Activated naive CD4-positive, alpha-beta T cell treated with anti-CD3 and anti-CD28 coated beads for 36 hours (primary cell): ENCODE measurements at regions not wholly inside any gene's neighbourhood (a gene's known extent, or its start where the extent isn't known, plus 50 kb on each side); places are given as distances from the start of the nearest gene placed in this dataset.

ENCODE experiments used
- CTCF ChIA-PET: fragments of 350-600 bp; sonication (Branson Sonifier 250); formaldehyde crosslinking; loops from one replicate; lab custom pipeline; 2021; ENCODE audit warnings: antibody characterized with exemption; lab: Charles Lee
- DNase-seq: peaks from one replicate; pipeline ENCODE4 v3.0.0-alpha.2; 2020
- H3K27ac Mint-ChIP-seq: one replicate; pipeline ENCODE4 v1.8.0; 2021; ENCODE audit warnings: mild to moderate bottlenecking, mixed read lengths
- H3K27me3 Mint-ChIP-seq: one replicate; pipeline ENCODE4 v1.8.0; 2021; ENCODE audit warnings: low read depth, mixed read lengths
- H3K36me3 Mint-ChIP-seq: one replicate; pipeline ENCODE4 v1.8.0; 2021; ENCODE audit warnings: low read depth, mixed read lengths
- H3K4me1 Mint-ChIP-seq: one replicate; pipeline ENCODE4 v1.8.0; 2021; ENCODE audit warnings: low read depth, mixed read lengths
- H3K4me3 Mint-ChIP-seq: one replicate; pipeline ENCODE4 v1.8.0; 2021; ENCODE audit warnings: mild to moderate bottlenecking, moderate library complexity, mixed read lengths
- H3K9me3 Mint-ChIP-seq: one replicate; pipeline ENCODE4 v1.8.0; 2021; ENCODE audit warnings: mixed read lengths
- intact Hi-C: fragments of 100-400 bp; cut with micrococcal nuclease; formaldehyde crosslinking; loops from one replicate; pipeline ENCODE4 v1.15.1; 2023

DNA sequence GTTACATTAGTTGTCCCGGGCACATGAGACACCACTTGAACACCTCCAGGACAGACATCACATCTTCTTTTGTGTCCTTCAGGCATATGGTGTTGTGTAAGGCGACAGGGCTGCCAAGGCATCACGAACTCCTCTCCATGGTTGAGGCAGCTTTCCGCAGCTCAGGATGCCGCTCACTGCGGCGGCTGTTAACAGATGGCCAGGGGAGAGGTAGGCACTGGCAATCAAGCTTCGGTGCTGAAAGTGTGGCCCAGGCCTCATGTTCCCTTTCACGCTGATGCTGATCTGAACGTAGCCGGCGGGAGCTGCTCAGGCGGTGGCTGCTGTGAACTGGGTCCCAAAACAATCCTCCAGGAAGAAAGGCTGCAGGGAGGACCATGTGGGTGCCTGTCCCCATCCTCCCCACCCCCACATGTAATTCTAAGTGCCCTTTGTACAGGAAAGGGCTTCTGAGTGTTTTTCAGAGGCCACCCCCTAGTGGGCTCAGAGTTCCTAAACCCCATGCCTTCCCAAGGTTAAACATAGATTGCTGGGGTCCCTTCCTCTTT lies 287.1 kb upstream of the AJAP1 start:
- Mint-ChIP-seq H3K36me3 (no peaks in the 10 kb centered on the region), H3K27ac (no peak overlapping the region), H3K4me3 (no peak overlapping the region), H3K9me3 (peaks cover 2% of the 10 kb centered on the region), H3K27me3 (peaks cover 6% of the 10 kb centered on the region), H3K4me1 (no peaks in the 10 kb centered on the region)
- intact Hi-C loops = no loop called here
- no peak for DNase-seq
- CTCF ChIA-PET = no interaction called here

DNA sequence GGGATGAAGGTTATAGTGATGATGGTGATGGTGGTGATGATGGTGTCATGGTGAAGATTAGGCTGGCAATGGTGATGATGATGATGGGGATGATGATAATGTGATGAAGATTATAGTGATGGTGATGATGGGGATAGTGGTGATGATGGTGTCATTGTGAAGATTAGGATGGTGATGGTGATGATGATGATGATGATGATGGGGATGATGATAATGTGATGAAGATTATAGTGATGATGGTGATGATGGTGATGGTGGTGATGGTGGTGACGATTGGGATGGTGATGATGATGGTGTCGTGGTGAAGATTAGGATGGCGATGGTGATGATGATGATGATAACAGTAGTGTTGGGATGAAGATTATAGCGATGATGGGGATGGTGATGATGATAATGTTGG lies 285.1 kb upstream of the AJAP1 start:
- no peak overlapping the region for H3K27ac Mint-ChIP-seq

DNA sequence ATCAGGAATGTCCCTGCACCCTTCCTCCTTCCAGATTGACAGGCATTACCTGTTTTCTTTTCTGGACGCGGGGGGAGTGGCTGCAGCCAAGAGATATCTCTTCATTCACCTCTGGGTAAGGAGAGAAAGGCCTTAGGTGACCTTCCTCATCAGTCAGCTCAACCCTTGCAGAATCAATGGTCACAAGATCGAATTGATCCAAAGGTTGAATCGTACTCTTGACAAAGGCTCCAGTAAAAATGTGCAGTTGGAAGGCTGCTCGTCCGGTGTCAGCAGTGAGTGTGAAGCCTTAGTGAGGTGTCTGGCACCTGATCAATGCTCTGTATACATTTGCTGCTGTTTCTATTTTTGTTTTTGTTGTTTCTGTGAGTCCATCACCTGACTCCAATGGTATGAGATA lies 282.6 kb upstream of the AJAP1 start:
- no peaks in the 10 kb centered on the region for H3K9me3 Mint-ChIP-seq
- H3K4me3 Mint-ChIP-seq = no peak overlapping the region
- intact Hi-C loops = no loop called here
- no peak overlapping the region for H3K27ac Mint-ChIP-seq
- CTCF ChIA-PET = no interaction called here
- peaks cover 3% of the 10 kb centered on the region for H3K27me3 Mint-ChIP-seq
- no peaks in the 10 kb centered on the region for H3K36me3 Mint-ChIP-seq
- DNase-seq = no peak
- no peaks in the 10 kb centered on the region for H3K4me1 Mint-ChIP-seq

More for the DNA sequence above, 285.1 kb upstream of the AJAP1 start:
- intact Hi-C loops = no loop called here
- no peak overlapping the region for H3K4me3 Mint-ChIP-seq
- no peaks in the 10 kb centered on the region for H3K36me3 Mint-ChIP-seq
- H3K9me3 Mint-ChIP-seq = no peaks in the 10 kb centered on the region
- H3K4me1 Mint-ChIP-seq = no peaks in the 10 kb centered on the region
- CTCF ChIA-PET = no interaction called here
- H3K27me3 Mint-ChIP-seq = no peaks in the 10 kb centered on the region
- no peak for DNase-seq

DNA sequence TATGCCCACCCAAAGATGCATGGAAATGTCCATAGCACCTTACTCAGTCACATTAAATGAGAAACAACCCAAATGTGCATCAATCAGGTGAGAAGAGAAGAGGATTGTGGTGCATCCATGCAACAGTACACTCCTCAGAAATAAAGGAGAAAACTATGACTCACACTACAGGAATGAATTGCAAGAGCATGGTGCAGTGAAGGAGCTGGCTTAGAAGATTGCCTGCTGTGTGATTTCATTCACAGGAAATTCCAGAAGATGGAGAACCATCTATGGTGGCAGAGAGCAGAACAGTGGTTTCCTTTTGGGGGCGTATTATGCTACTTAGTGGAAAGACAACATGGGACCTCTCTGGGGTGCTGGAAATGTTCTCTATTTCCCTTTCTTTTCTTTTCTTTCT lies 278.6 kb upstream of the AJAP1 start:
- H3K4me3 Mint-ChIP-seq = no peak overlapping the region

DNA sequence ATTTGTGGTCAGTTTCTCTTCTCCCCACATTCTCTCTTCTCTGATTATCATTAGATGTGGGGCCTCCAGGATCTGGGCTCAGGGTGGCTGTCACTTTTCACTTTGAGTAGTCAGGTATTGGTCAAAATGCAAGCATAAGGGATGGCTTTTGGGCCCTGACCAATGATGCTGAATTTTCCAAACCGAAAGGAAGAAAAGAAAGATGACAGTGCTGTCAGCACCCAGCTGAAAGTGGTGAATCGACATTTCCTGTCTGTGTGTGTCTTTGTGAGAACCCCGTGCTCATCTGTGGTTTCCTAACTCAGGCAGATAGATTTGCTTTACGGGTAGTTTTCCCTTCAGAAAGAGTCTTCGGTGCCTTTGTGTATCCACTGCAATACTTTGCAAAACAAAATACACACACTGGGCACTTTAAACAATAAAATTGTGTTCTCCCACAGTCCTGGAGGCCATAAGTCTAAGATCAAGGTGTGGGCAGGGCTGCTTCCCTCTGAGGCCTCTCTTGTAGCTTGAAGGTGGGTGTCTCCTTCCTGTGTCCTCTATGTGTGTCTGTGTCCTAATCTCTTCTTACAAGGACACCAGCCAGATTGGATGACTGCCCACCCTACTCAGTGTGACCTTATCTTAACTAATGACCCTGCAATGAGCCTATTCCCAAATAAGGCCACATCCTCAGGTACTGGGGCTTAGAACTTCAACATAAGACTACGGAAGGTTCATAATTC lies 274.8 kb upstream of the AJAP1 start:
- Mint-ChIP-seq H3K27ac (no peak overlapping the region), H3K9me3 (peaks cover 16% of the 10 kb centered on the region), H3K27me3 (peaks cover 3% of the 10 kb centered on the region), H3K4me1 (peaks cover 9% of the 10 kb centered on the region), H3K4me3 (no peak overlapping the region), H3K36me3 (no peaks in the 10 kb centered on the region)
- peak; percentile 11 for DNase-seq
- intact Hi-C loops = no loop called here
- CTCF ChIA-PET = no interaction called here

More for the DNA sequence above, 278.6 kb upstream of the AJAP1 start:
- Mint-ChIP-seq H3K9me3 (no peaks in the 10 kb centered on the region), H3K36me3 (no peaks in the 10 kb centered on the region), H3K27ac (no peak overlapping the region), H3K4me1 (peaks cover 9% of the 10 kb centered on the region), H3K27me3 (peaks cover 3% of the 10 kb centered on the region)
- intact Hi-C loops = no loop called here
- no peak for DNase-seq
- CTCF ChIA-PET = no interaction called here

DNA sequence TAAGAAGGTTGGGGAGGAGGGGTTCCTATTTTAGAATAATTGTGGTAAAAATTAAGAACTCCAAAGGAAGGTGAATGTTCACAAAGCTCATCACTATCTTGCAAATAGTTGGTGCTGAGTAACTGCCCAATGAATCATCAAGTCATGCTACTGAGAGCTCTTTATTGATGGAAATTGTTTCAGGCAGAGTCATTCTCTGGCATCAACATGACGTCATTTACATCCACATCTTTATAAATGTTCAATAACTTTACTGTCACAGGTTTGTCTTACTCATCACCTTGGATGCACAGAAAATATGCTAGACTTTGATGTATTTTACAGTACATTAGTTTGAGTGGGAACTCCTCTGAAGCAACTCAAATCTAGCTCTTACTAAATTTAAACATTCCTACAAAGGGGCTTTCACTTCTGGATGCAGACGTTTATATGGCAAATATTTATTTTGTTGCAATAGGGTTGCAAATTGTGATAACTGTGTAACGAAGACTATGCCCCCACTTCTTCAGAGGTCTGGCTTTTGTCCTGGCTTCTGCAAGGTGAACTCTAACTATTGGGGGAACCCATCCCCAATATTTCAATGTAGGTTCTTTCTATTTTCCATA lies 273.7 kb upstream of the AJAP1 start:
- Mint-ChIP-seq H3K36me3 (no peaks in the 10 kb centered on the region), H3K27me3 (peaks cover 2% of the 10 kb centered on the region), H3K27ac (no peak overlapping the region), H3K9me3 (peaks cover 16% of the 10 kb centered on the region), H3K4me3 (no peak overlapping the region), H3K4me1 (peaks cover 9% of the 10 kb centered on the region)
- no peak for DNase-seq
- CTCF ChIA-PET = no interaction called here
- intact Hi-C loops = no loop called here

DNA sequence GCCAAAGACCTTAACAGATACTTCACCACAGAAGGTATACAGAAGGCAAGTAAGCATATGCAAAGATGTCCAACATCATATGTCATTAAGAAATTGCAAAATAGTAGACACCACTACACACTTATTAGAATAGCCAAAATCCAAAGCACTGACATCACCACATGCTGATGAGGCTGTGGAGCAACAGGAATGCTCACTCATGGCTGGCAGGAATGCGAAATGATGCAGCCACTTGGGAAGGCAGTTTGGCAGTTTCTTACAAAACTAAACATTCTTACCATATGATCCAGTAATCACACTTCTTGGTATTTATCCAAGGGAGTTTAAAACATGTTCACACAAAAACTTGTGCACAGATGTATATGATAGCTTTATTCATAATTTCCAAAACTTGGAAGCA lies 261.2 kb upstream of the AJAP1 start:
- intact Hi-C loops = no loop called here
- H3K4me3 Mint-ChIP-seq = no peak overlapping the region
- no peaks in the 10 kb centered on the region for H3K4me1 Mint-ChIP-seq
- no peaks in the 10 kb centered on the region for H3K36me3 Mint-ChIP-seq
- CTCF ChIA-PET = no interaction called here
- no peak for DNase-seq
- peaks cover 14% of the 10 kb centered on the region for H3K27me3 Mint-ChIP-seq
- no peak overlapping the region for H3K27ac Mint-ChIP-seq
- H3K9me3 Mint-ChIP-seq = peaks cover 3% of the 10 kb centered on the region

DNA sequence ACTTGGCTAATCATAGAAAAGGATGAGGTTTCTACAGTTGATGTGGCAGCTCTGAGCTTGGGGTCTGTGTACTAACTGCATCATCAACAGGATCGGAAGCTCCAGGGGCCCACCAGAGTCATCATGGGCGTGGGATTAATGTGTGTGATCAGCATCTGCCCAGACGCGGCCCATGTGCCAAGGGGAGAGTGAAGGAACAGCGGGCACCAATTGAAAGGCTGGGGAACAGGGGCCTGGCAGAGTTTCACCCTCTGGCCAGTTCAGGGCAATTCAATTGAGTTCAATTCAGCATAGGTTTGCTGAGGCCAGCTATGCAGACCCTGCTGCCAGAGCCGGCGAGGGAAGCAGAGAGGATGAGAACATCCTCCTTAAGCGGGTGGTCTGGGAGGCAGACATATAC lies 260.0 kb upstream of the AJAP1 start:
- no peak overlapping the region for H3K4me3 Mint-ChIP-seq
- no peaks in the 10 kb centered on the region for H3K36me3 Mint-ChIP-seq
- CTCF ChIA-PET = no interaction called here
- intact Hi-C loops = no loop called here
- H3K27ac Mint-ChIP-seq = no peak overlapping the region
- DNase-seq = no peak
- H3K4me1 Mint-ChIP-seq = no peaks in the 10 kb centered on the region
- H3K27me3 Mint-ChIP-seq = peaks cover 14% of the 10 kb centered on the region
- peaks cover 3% of the 10 kb centered on the region for H3K9me3 Mint-ChIP-seq

DNA sequence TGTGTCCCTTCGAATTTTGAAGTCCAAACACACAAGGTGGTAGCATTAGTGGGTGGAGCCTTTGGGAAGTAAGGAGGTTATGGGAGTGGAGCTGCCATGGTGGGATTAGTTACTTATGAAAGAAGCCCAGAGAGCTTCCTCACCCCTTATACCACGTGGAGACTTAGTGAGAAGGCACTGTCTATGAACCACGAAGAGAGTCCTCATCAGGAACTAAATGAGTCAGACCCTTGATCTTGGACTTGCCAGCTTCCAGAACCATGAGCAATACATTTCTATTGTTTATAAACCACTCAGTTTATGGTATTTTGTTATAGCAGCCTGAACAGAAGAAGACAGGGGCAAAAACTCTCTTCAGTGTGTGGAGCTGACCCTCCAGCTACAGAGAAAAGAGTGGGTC lies 259.3 kb upstream of the AJAP1 start:
- H3K4me3 Mint-ChIP-seq = no peak overlapping the region
- intact Hi-C loops = no loop called here
- peaks cover 14% of the 10 kb centered on the region for H3K27me3 Mint-ChIP-seq
- no peak overlapping the region for H3K27ac Mint-ChIP-seq
- H3K4me1 Mint-ChIP-seq = no peaks in the 10 kb centered on the region
- CTCF ChIA-PET = no interaction called here
- peaks cover 3% of the 10 kb centered on the region for H3K9me3 Mint-ChIP-seq
- H3K36me3 Mint-ChIP-seq = no peaks in the 10 kb centered on the region
- no peak for DNase-seq

DNA sequence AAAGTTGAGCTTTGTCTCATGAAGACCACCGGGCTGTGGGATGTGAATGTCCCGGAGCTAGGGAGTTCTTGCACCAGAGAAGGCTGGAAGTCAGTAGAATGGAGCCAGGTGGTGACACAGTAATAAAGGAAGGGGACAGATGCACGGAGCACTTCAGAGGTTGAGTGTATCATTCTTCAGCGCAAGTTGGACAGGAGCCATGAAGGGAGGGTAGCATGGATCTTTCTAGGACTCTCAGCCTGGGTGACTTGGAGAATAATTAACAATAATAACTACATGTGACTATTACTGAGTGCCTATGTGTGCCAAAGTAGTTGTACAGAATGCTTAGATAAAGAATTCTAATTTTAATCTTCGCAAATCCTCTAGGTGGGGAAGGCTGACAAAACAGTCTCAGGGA lies 258.7 kb upstream of the AJAP1 start:
- Mint-ChIP-seq H3K4me1 (no peaks in the 10 kb centered on the region), H3K9me3 (peaks cover 3% of the 10 kb centered on the region), H3K27ac (no peak overlapping the region), H3K27me3 (peaks cover 14% of the 10 kb centered on the region), H3K36me3 (no peaks in the 10 kb centered on the region), H3K4me3 (no peak overlapping the region)
- CTCF ChIA-PET = no interaction called here
- intact Hi-C loops = no loop called here
- DNase-seq = no peak

DNA sequence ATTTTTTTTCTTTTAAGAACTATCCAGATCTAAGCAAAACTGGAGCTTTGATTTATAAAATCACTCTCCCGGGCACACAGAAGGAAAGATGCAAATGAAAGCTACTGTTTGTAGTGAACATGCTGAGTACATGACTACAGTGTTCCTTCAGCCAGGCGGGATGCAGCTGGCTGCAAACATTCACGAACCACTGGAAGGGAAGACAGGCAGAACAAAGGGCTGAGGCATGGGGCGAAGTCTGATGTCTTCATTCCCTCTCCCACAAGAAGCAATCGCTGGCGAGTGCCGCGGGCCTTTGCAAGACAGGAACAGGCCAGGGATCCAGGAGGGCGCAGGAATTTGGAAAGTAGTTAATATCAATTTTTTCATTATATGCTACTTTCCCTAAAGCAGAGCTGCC lies 257.9 kb upstream of the AJAP1 start:
- Mint-ChIP-seq H3K4me3 (no peak overlapping the region), H3K9me3 (peaks cover 3% of the 10 kb centered on the region), H3K4me1 (no peaks in the 10 kb centered on the region), H3K27me3 (peaks cover 12% of the 10 kb centered on the region), H3K27ac (no peak overlapping the region), H3K36me3 (no peaks in the 10 kb centered on the region)
- CTCF ChIA-PET = no interaction called here
- intact Hi-C loops = no loop called here
- DNase-seq = no peak

DNA sequence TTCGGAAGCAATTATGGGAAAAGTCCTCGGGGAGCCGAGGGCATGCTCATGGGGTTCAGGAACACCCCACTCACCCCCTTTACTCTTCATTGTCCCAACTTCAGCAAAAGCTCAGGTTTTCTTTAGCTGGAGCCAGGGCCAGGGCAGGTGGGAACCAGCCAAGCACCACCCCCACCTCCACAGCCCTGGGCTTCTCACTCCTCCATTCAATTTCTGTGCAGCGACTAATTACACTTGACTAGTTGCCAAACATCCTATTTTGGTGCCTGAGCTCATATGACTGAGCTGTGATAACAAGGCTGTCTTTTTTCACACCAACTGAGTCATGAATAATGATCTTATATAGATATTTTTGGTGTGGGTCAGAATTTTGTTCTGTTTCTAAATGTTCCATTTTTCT lies 257.2 kb upstream of the AJAP1 start:
- CTCF ChIA-PET = no interaction called here
- H3K9me3 Mint-ChIP-seq = peaks cover 3% of the 10 kb centered on the region

DNA sequence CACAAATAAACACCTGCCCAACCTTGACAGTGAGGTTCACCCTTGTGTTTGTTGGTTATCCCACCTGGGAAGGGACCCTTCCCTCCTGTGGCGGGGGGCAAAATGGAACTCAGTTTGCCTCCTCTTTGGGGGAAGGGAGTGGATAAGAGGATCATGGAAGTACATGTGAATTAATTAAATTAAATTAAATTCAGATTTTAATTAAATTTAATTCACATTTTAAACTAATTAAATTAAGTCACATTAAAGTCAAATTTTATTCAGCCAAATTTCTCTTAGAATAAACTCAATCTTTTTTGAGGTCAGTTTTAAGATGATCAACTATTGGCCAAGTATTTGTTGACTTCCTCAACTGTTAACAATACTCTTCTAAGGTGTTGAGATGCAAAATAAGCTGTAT lies 252.4 kb upstream of the AJAP1 start:
- CTCF ChIA-PET = no interaction called here

More for the DNA sequence above, 257.2 kb upstream of the AJAP1 start:
- no peak for DNase-seq
- intact Hi-C loops = no loop called here
- no peaks in the 10 kb centered on the region for H3K36me3 Mint-ChIP-seq
- H3K27ac Mint-ChIP-seq = no peak overlapping the region
- no peak overlapping the region for H3K4me3 Mint-ChIP-seq
- H3K27me3 Mint-ChIP-seq = peaks cover 9% of the 10 kb centered on the region
- no peaks in the 10 kb centered on the region for H3K4me1 Mint-ChIP-seq

More for the DNA sequence above, 252.4 kb upstream of the AJAP1 start:
- no peaks in the 10 kb centered on the region for H3K9me3 Mint-ChIP-seq
- no peaks in the 10 kb centered on the region for H3K4me1 Mint-ChIP-seq
- no peaks in the 10 kb centered on the region for H3K27me3 Mint-ChIP-seq
- DNase-seq = no peak
- no peak overlapping the region for H3K4me3 Mint-ChIP-seq
- H3K27ac Mint-ChIP-seq = no peak overlapping the region
- H3K36me3 Mint-ChIP-seq = no peaks in the 10 kb centered on the region
- intact Hi-C loops = no loop called here
